IPS-15b (cell line): ENCODE measurements at regions not wholly inside any gene's neighbourhood (a gene's known extent, or its start where the extent isn't known, plus 50 kb on each side); places are given as distances from the start of the nearest gene placed in this dataset.

Experiments
- H3K27me3 ChIP-seq: one replicate; pipeline ENCODE4 v1.6.1; 2013; ENCODE audit warnings: low read length; ENCODE audit not compliant: control insufficient read depth, insufficient read depth
- H3K36me3 ChIP-seq: one replicate; pipeline ENCODE4 v1.6.1; 2013; ENCODE audit warnings: low read length; ENCODE audit not compliant: control insufficient read depth, insufficient read depth
- H3K4me1 ChIP-seq: one replicate; pipeline ENCODE4 v1.6.1; 2013; ENCODE audit warnings: mild to moderate bottlenecking, low read length; ENCODE audit not compliant: control insufficient read depth, insufficient read depth
- H3K4me3 ChIP-seq: one replicate; pipeline ENCODE4 v1.5.1; 2013; ENCODE audit warnings: low read depth, low read length
- H3K9ac ChIP-seq: one replicate; pipeline ENCODE4 v1.6.1; 2013; ENCODE audit warnings: low read depth, mild to moderate bottlenecking, low read length
- H3K9me3 ChIP-seq: one replicate; pipeline ENCODE4 v1.6.1; 2013; ENCODE audit warnings: mild to moderate bottlenecking, low read length; ENCODE audit not compliant: control insufficient read depth, insufficient read depth

GRCh38 chr6:165229216-165229615, 80.2 kb downstream of the C6orf118 start:
- Histone ChIP-seq H3K9ac (no peak overlapping the region), H3K27me3 (no peaks in the 10 kb centered on the region), H3K4me1 (no peaks in the 10 kb centered on the region), H3K9me3 (no peaks in the 10 kb centered on the region), H3K4me3 (no peak overlapping the region), H3K36me3 (no peaks in the 10 kb centered on the region)

- Histone ChIP-seq H3K4me1 (no peaks in the 10 kb centered on the region), H3K36me3 (no peaks in the 10 kb centered on the region), H3K9me3 (no peaks in the 10 kb centered on the region), H3K27me3 (no peaks in the 10 kb centered on the region), H3K9ac (no peak overlapping the region), H3K4me3 (no peak overlapping the region)
Observed at GRCh38 chr6:165227644-165228329, 81.6 kb downstream of the C6orf118 start.

- H3K4me3 ChIP-seq: no peak overlapping the region
- no peaks in the 10 kb centered on the region for H3K27me3 ChIP-seq
Observed at GRCh38 chr6:165223736-165224135, 85.7 kb downstream of the C6orf118 start.

GRCh38 chr6:165223101-165223500, 86.3 kb downstream of the C6orf118 start:
- Histone ChIP-seq H3K4me1 (no peaks in the 10 kb centered on the region), H3K4me3 (no peak overlapping the region), H3K9me3 (no peaks in the 10 kb centered on the region), H3K27me3 (no peaks in the 10 kb centered on the region), H3K36me3 (no peaks in the 10 kb centered on the region), H3K9ac (no peak overlapping the region)

More at GRCh38 chr6:165223736-165224135, 85.7 kb downstream of the C6orf118 start:
- Histone ChIP-seq H3K9me3 (no peaks in the 10 kb centered on the region), H3K36me3 (no peaks in the 10 kb centered on the region), H3K4me1 (no peaks in the 10 kb centered on the region), H3K9ac (no peak overlapping the region)

GRCh38 chr6:165222315-165223025, 86.9 kb downstream of the C6orf118 start:
- Histone ChIP-seq H3K9ac (no peak overlapping the region), H3K36me3 (no peaks in the 10 kb centered on the region), H3K4me3 (no peak overlapping the region), H3K27me3 (no peaks in the 10 kb centered on the region), H3K4me1 (no peaks in the 10 kb centered on the region), H3K9me3 (no peaks in the 10 kb centered on the region)

GRCh38 chr6:165220045-165220444, 89.4 kb downstream of the C6orf118 start:
- no peaks in the 10 kb centered on the region for H3K36me3 ChIP-seq
- no peak overlapping the region for H3K4me3 ChIP-seq
- no peaks in the 10 kb centered on the region for H3K4me1 ChIP-seq
- no peak overlapping the region for H3K9ac ChIP-seq
- H3K9me3 ChIP-seq: no peaks in the 10 kb centered on the region
- H3K27me3 ChIP-seq: no peaks in the 10 kb centered on the region

- Histone ChIP-seq H3K9me3 (no peaks in the 10 kb centered on the region), H3K4me3 (no peak overlapping the region), H3K9ac (no peak overlapping the region), H3K27me3 (no peaks in the 10 kb centered on the region), H3K36me3 (no peaks in the 10 kb centered on the region), H3K4me1 (no peaks in the 10 kb centered on the region)
Observed at GRCh38 chr6:165219629-165220028, 89.8 kb downstream of the C6orf118 start.

- Histone ChIP-seq H3K27me3 (no peaks in the 10 kb centered on the region), H3K36me3 (no peaks in the 10 kb centered on the region), H3K4me3 (no peak overlapping the region), H3K4me1 (no peaks in the 10 kb centered on the region), H3K9ac (no peak overlapping the region), H3K9me3 (no peaks in the 10 kb centered on the region)
Observed at GRCh38 chr6:165218829-165219228, 90.6 kb downstream of the C6orf118 start.

- H3K36me3 ChIP-seq: no peaks in the 10 kb centered on the region
- H3K4me3 ChIP-seq: no peak overlapping the region
- H3K4me1 ChIP-seq: no peaks in the 10 kb centered on the region
- no peak overlapping the region for H3K9ac ChIP-seq
- no peaks in the 10 kb centered on the region for H3K27me3 ChIP-seq
- no peaks in the 10 kb centered on the region for H3K9me3 ChIP-seq
Observed at GRCh38 chr6:165206798-165207197, 102.6 kb downstream of the C6orf118 start.

GRCh38 chr6:165205632-165206031, 103.8 kb downstream of the C6orf118 start:
- no peaks in the 10 kb centered on the region for H3K27me3 ChIP-seq
- H3K9ac ChIP-seq: no peak overlapping the region
- H3K4me3 ChIP-seq: no peak overlapping the region
- no peaks in the 10 kb centered on the region for H3K9me3 ChIP-seq
- H3K36me3 ChIP-seq: no peaks in the 10 kb centered on the region
- no peaks in the 10 kb centered on the region for H3K4me1 ChIP-seq

- Histone ChIP-seq H3K4me1 (no peaks in the 10 kb centered on the region), H3K27me3 (no peaks in the 10 kb centered on the region), H3K36me3 (no peaks in the 10 kb centered on the region), H3K9me3 (no peaks in the 10 kb centered on the region), H3K4me3 (no peak overlapping the region), H3K9ac (no peak overlapping the region)
Observed at GRCh38 chr6:165204807-165205545, 104.4 kb downstream of the C6orf118 start.

- no peak overlapping the region for H3K9ac ChIP-seq
- peaks cover 3% of the 10 kb centered on the region for H3K9me3 ChIP-seq
- no peaks in the 10 kb centered on the region for H3K4me1 ChIP-seq
- no peaks in the 10 kb centered on the region for H3K36me3 ChIP-seq
- no peak overlapping the region for H3K4me3 ChIP-seq
- H3K27me3 ChIP-seq: no peaks in the 10 kb centered on the region
Observed at GRCh38 chr6:165200178-165200577, 109.2 kb downstream of the C6orf118 start.
